HG02884 (cell line): ENCODE measurements at regions not wholly inside any gene's neighbourhood (a gene's known extent, or its start where the extent isn't known, plus 50 kb on each side); places are given as distances from the start of the nearest gene placed in this dataset.

Experiments used
- ATAC-seq: cut with Tn5 transposase; IDR thresholded peaks from one replicate; pipeline ENCODE4 v1.9.1; 2021; ENCODE audit warnings: mild to moderate bottlenecking, moderate library complexity; ENCODE audit not compliant: unreplicated experiment

DNA sequence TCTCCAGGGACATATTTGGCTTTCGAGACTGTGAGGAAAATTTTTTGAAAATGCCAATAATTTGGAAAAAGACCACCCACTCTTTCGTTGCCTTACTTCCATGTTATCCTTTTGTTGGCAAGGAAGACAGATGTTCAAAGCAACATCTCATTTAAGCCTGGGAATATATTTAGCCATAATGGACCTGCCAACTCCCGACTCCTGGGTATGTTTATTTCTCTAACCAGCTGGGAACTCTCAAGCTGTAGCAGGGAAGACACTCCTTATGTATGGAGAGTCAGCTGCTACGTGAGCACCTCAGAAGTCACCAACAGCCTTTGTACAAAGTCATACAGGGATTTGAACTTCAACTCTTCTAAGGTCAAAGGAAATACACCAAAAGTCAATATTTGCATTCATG is 96.5 kb upstream of the DAAM1 start:
- no peak for ATAC-seq

DNA sequence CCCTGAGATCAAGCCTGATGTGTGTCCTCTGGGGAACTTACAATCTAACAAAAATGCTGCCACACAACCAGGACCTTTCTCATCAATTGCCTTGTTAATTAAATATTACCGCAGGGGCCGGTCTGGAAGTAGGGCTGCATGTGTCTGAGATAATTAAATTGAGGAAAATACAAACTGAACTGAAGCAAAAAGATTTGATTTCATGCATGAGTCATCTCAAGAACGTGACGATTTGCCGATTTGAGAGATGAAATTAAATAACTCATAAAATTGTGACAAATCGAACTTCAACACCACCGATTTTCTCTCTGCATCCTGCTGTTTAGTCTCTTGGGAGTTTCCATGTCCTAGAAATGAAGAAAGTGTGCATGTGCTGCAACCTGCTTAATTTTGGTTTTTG is 94.6 kb upstream of the DAAM1 start:
- ATAC-seq: no peak

DNA sequence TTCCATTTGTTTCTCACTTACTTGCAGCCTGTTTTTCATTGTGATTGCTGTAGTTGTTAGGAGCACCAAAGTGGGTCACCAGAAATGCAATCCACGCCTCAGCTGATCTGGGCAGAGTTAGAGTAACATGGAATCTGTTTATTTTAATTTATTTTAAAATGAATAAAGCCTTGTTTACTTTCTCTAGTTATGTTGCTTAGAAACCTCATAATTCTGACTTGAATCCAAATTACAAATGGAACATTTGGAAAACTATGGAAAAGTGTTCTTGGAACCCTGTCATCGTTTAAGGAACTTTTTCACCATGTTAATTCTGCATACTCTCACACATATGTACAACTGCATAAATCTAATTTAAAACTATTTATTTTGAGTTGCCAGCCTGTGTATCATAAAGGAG is 92.2 kb upstream of the DAAM1 start:
- ATAC-seq: no peak

DNA sequence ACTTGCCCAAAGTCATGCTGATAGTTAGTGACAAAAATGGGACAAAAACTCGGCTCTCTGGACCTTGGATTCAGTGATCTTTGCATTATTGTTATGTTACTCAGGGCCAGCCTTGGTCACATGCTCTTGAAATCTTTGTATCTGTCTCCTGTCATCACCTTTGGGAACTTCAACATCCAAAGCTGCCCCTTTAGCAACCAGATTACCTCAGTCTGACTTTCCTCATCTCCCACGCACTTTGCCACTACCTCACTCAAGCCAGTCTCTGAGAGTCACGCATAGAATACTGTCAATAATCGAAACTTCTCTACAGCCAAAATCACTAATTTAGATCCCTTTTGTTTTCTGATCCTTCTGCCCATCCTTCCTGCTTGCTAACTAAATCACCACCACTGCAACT is 90.8 kb upstream of the DAAM1 start:
- ATAC-seq: no peak

DNA sequence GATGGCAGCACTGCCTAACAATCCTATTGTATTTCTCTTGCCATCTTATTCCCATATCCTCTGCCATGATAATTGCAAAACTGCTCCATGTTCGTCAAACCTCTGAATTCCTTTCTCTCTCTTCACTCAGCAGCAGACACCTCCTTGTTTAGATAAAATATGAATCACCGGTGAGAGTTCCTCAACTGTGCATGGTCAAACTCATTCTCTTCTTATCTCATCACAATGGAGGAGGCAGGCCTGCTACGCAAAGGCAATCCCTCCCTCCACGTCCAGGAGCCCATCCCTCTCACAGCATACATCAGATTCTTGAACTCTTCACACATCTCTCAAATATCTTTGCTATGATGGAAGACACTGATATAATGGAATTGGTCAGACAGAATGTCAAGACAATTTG is 90.1 kb upstream of the DAAM1 start:
- ATAC-seq: no peak

DNA sequence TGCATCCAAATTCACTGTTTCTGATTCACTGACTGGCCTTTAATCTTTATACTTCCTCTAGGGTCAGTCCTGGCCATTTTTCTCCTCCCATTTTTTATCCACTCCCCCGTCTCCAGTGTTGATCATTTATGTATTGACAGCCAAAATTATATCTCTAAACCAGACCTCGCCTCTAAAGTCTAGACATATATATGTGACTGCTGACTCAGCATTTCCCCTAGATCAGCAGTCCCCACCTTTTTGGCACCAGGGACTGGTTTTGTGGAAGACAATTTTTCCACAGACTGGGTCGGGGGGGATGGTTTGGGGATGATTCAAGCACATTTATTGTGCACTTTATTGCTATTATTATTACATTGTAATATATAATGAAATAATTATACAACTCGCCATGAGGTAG is 88.3 kb upstream of the DAAM1 start:
- ATAC-seq: no peak

DNA sequence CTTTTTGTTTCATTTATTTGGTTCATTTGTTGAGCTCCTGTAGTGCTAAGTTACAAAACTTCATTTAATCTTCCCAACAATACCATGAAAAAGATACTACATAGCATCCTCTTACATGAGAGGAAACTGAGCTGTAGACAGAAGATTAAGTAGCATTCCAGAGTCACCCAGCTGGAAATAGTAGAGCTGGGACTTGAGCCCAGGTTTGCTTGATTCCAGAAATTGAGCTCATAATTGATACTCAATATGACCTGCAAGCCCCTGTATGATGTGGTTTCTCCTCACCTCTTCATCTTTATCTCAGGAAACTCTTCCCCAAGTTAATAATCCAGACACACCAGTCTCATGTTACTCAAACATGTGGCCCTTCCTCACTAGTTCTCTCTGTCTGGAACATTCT is 87.0 kb upstream of the DAAM1 start:
- no peak for ATAC-seq

DNA sequence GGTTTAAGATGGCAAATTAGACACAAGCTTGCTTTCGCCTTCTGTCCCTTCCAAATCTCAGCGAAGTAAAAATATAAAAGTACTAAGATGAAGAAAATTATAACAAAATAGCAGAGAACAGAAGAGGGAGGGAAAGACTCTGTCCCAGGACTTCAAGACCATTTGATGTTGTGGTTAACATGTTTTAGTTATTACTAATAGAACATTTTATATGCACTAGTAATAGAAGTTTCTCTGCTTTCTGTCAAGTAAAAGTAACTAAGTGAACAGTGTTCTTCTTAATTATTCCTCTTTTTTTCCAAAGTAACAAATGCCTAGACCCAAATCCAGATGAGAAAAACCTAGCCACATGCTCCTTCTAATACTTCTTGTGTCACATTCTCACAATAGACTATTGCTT is 85.1 kb upstream of the DAAM1 start:
- ATAC-seq: no peak

DNA sequence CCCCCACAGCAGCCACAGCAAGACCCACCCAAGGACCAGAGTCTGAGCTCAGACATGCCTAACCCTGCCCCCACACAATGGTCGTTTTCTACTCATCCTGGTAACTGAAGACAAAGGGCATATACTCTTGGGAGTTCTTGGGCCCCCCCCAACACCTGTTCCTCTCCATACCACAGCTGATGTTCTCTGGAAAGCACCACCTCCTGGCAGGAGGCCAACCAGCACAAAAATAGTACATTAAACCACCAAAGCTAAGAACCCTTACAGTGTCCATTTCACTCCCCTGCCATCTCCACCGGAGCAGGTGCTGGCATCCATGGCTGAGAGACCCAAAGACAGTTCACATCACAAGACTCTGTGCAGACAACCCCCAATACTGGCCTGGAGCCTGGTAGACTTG is 80.6 kb upstream of the DAAM1 start:
- no peak for ATAC-seq

DNA sequence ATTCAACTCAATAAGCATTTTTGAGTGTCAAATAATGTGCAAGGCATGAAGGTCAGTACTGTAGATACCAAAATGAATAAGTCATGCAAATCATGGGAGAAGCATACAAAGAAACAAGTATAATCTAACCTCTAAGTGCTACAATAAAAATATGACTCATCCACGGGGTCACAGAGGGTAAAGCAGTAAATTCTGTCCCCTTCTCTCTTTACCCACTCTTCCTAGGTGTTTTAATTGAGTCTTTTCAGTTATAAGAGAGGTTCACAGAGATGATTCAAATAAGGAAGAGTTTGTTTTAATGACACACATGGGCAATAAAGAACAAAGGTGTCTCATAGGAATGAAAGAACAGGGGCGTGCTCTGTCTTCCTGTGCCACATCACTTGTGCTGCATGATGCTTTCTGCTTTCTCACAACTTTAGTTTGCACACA is 71.5 kb upstream of the DAAM1 start:
- no peak for ATAC-seq

DNA sequence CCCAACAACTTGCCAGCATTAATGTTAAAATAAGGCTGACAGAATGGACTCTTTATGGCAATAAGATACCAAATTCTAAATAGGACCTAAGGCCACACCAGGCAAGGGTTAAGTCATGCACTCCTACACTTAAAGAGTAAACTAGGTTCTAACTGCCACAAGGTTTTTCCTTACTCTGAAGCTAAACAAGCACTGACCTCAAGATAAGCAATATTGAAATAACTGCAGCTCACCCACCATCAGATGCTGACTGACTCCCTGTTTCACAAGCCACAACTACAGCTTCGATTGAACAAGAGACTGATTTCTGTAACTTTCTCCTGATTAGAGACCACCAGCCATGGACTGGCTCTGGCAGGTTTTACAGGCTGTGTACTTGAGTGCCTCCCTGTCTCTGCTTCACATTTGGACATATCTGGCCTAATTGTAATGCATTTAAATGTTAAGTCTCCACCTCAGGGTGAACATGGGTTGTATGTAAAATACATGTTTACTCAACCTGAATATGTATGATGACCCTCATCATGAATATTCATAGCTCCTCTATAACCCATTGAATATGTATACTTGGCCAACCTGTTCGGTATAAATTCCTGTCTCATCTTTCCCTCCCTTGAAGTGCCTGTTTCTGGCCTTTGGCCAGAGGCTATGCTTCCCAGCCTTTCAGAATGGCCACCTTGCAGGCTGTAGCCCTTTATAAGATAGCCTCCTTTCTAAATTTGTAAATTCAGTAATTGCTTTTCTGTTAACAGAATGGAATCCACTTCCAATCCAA is 70.5 kb upstream of the DAAM1 start:
- ATAC-seq: no peak

DNA sequence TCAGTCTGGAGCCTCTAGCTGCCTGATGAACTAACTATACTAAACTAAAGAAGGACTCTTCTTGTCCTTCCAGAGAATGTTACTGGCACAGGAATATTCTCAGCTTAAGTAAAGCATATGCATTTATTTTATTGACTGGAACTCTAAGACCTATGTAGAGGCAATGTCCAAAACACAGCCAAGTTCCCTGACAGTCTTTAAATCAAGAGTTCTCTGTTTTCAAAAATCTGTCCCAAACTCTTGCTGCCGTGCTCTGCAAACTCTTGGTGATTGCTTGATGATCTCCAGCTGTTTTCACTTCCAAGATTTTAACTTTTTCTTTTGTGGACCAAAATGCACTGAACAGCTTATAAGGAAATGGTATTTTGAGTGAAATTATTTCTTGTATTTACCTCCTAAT is 67.5 kb upstream of the DAAM1 start:
- ATAC-seq: no peak

DNA sequence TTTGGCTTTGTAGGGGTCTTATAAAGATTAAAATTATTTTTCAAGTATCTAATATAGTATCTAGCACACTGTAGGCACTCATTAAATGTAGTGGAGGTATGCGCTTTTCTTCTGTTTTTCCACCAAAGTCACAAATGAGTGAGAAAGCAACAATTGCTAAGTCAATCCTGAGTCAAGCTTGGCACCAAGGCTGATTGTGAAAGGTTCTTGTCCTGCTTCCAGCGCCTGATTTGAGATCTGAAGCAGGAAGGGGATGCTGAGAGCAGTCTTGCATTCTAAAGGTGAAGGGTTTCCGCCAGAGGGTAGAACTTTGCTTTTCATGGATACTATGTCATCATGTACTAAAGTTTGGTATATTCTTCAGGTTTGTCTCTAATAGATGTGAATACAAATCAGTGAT is 64.9 kb upstream of the DAAM1 start:
- no peak for ATAC-seq

DNA sequence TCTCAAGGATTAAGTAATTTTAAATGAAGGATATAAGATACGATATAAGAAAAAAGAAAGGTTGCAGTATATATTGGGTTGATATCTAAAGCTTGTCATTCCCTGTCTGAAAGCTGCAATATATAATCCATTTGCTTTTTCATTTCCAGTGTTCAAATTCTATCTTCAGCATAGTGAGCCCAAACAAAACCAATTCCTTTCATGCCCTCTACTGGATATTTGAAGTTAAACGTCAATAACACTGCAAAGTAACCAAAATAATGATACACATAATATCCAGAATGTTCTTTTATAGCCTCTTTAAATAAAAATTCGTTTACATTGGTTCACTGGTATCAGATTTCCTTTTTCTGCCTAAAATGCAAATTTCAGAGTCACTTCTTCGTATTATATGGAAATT is 64.5 kb upstream of the DAAM1 start:
- ATAC-seq: no peak

DNA sequence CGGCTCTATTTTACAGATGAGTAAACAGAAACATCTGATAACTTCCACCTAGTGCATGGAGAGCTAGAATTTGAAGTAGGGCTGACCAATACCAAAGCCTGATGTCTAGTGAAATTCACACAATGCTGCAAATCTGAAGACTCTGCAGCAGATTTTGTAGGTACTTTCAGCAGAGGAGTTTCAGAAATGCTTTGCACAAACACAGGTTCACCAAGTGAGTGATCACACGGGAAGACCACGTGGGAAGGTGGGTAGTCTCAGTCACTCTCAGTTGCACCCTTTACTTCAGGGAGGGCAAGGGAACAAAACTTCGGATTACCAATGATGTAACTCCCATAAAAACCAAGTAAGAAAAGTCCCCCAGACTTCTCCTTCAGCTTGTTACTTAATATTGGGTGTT is 63.3 kb upstream of the DAAM1 start:
- ATAC-seq: no peak

DNA sequence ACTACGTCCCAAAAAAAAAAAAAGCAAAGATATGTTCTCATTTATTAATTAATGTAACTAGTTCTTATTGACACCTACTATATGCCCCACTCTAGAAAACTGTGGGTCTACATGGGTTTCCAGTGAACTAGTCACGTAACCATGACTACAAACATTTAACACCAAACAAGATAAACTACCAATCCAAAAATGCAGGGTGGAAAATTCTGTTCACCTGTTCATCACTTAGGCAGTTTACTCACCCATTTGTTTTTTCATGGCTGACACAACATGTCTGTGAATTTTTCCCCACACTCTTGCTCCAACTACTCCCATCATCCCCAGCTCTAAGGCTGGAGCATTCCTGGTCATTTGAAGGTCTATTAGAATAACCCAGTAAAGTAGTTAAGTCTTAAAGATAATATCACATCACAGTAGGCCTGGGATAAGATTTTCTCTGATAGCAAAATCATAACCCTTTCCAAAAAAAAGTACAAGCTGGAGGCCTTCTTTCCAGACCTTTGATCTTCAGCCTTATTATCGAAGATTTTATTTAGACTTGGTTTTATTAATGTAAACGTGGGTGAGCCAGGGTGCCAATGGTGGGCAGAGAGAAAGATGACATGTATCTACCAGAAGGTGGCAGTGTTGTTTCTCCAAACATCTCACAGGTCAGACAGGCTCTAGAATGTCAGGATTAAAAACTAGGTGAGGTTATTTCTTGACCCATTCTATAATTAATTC is 61.6 kb upstream of the DAAM1 start:
- ATAC-seq: no peak

DNA sequence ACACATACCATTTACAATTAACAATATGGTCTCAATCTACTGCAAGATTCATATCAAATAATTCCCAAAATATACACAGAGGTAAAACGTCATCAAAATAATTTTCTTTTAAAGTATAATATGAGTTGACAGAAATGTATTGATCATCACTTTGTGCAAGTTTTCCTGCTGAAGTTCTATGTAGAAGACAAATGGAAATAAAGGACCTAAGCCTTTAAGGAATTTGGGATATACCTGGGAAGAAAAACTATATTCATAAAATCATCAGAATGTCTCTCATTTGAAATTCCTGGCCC is 61.1 kb upstream of the DAAM1 start:
- no peak for ATAC-seq

DNA sequence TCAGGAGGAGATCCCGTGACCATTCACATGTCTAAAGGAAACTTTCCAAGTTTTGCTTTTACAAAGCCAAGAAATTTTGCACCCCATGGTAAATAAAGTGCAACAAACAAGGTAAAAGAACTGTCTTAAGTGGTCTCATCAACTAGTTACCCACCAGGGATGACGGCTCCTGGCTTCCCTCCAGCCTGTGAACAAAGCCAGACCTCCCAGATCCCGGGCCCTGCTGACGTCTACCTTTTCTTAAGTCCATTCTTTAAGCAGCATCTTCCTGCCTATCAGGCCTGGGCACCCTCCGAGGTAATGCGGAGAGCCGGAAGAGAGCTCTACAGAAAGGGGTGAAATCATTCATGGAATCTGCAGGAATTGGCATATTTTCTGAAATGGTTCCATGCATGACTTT is 58.0 kb upstream of the DAAM1 start:
- ATAC-seq: no peak

DNA sequence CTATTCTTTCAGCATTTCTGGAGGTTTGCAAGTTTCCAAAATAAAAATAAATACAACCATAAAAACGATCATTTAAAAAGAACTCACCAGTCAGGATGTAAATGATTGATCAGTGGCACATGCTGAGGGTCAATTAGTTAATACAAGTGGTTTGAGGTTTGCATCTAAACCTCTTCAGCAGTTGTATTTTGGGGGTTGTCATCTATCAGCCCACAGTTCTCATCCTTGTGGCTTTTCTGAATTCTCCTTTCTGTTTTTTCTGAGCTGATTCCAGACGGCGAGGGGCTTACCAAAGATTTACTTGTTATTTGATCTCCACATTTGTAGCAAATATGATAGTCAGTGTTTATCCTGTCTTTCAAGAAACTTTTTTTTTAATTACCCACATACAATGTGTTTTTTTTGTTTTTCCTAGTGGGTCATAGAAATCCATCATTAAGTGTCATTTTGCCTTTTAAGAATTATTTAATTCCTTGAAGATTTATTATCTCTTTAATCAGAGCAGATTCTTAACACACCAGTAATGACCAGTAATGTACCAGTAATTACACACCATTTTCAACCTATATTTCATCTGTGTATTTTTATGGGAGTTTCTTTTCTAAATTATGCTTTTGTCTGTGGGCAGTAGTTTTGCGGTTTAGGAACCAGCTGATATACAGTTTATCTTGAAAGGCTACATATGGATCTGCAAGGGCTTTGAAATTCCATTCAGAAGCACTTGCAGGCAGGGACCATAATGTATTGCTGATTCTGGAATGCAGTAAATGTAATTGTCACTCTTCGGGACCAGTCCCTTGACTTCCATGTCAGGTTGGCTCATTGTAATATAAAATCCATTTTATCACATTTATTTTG is 56.3 kb upstream of the DAAM1 start:
- ATAC-seq: no peak

DNA sequence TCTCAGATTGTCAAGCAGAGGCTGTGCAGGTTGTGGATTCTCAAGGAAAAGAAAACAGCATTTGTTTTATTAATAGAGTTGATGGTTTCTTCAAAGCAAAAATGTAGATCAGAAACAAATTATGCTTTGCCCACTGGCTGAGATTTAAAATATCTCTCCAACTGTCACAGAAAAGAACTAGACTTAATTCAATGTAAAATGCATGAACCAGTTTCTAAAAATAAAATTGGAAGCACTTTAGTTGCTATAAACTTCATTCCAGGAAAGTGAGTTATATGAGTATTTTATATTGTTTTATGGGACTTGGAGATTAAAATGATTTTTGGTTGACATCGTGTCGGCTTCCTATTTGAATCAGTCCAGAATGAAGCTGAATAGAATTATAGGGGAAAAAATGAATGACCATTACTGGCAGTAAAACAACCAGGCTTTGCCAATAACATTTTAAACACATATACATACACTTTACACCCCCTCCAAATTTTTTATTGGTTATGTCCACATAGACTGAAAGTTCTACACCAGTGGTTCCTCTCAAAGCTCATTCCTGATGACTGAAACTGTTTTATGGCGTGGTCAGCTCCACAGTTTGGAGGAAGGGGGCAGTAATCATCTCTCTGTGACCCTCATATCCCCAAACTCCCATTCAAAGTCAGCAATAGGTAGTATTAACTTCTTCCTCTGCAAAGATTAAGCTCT is 55.5 kb upstream of the DAAM1 start:
- no peak for ATAC-seq

DNA sequence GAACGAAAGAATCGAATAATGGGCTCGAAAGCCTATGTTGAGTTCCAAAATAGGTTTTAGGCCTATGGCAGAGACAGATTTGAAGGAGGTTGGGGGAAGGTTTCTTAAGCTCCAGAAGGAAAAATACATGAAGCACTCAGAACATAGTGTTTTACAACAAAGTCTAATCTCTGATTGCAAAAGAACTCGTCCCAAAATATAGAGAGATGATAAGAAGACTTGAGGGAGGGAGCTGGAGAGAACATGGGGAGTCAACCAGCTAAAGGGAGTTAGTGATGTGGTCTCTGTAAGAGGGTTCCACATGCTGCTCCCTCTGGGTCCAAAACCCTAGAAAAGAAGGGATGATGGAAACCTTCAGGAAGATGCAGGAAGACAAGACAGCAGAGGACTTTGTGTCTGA is 54.8 kb upstream of the DAAM1 start:
- no peak for ATAC-seq
